MM.1S (cell line): ENCODE measurements at regions not wholly inside any gene's neighbourhood (a gene's known extent, or its start where the extent isn't known, plus 50 kb on each side); places are given as distances from the start of the nearest gene placed in this dataset.

Experiments used
- EZH2 ChIP-seq: fragments of 300-600 bp; sonication (generic); optimal IDR thresholded peaks from 2 replicates; pipeline ENCODE3; 2017; ENCODE audit warnings: low read depth, mild to moderate bottlenecking, antibody characterized with exemption, low read length, mixed read lengths
- EZH2phosphoT487 ChIP-seq: fragments of 300-600 bp; sonication (generic); IDR thresholded peaks from 2 replicates; pipeline ENCODE4 v1.6.1; 2018; ENCODE audit warnings: antibody characterized with exemption, low read length
- TF ChIP-seq, protein P1 (sequence below): fragments of 300-600 bp; sonication (generic); IDR thresholded peaks from 2 replicates; pipeline ENCODE4 v1.5.1; 2016; ENCODE audit warnings: antibody characterized with exemption, low read length, mixed read lengths

DNA sequence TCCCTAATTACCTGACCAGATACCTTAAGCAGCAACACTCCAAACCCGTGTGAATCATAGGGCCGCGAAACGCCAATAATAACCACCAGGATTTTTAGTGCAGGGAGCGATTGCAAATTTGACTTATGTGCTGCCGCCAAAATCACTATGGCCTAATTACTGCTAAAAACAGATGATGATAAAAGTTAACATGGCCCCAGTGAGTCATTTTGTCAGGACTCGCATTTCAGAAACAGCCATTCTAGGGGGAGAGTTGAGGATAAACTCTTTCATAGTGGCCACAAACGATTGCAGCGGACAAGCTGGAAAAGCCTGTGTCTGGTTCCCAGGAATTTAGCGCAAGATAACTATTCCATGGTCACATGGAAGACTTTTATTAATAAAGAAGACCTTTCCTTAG lies 103.4 kb downstream of the HLX start:
- TF ChIP-seq, protein P1, sequence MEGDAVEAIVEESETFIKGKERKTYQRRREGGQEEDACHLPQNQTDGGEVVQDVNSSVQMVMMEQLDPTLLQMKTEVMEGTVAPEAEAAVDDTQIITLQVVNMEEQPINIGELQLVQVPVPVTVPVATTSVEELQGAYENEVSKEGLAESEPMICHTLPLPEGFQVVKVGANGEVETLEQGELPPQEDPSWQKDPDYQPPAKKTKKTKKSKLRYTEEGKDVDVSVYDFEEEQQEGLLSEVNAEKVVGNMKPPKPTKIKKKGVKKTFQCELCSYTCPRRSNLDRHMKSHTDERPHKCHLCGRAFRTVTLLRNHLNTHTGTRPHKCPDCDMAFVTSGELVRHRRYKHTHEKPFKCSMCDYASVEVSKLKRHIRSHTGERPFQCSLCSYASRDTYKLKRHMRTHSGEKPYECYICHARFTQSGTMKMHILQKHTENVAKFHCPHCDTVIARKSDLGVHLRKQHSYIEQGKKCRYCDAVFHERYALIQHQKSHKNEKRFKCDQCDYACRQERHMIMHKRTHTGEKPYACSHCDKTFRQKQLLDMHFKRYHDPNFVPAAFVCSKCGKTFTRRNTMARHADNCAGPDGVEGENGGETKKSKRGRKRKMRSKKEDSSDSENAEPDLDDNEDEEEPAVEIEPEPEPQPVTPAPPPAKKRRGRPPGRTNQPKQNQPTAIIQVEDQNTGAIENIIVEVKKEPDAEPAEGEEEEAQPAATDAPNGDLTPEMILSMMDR = no peak
- no peak for TF ChIP-seq EZH2
- no peak for TF ChIP-seq EZH2phosphoT487
